ENCODE measurements at regions not wholly inside any gene's neighbourhood (a gene's known extent, or its start where the extent isn't known, plus 50 kb on each side); places are given as distances from the start of the nearest gene placed in this dataset.

- peaks cover 0 to 10% (median 0%) of the 10 kb centered on the region in 4 donors for H3K9me3 ChIP-seq
- 60 to 65% methylated on average over 10 of the region's 10 CpGs for WGBS, 2 donors
- H3K27me3 ChIP-seq = no peaks in the 10 kb centered on the region
- no peak for DNase-seq (ENCODE audit: low spot score in 2 of 2)
- H3K36me3 ChIP-seq = no peaks in the 10 kb centered on the region
- TF ChIP-seq, protein P1, sequence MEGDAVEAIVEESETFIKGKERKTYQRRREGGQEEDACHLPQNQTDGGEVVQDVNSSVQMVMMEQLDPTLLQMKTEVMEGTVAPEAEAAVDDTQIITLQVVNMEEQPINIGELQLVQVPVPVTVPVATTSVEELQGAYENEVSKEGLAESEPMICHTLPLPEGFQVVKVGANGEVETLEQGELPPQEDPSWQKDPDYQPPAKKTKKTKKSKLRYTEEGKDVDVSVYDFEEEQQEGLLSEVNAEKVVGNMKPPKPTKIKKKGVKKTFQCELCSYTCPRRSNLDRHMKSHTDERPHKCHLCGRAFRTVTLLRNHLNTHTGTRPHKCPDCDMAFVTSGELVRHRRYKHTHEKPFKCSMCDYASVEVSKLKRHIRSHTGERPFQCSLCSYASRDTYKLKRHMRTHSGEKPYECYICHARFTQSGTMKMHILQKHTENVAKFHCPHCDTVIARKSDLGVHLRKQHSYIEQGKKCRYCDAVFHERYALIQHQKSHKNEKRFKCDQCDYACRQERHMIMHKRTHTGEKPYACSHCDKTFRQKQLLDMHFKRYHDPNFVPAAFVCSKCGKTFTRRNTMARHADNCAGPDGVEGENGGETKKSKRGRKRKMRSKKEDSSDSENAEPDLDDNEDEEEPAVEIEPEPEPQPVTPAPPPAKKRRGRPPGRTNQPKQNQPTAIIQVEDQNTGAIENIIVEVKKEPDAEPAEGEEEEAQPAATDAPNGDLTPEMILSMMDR (IDR thresholded peaks at IDR 0.05) = no peak
- TF ChIP-seq POLR2A (IDR thresholded peaks at IDR 0.05) = no peak
- TF ChIP-seq EP300 (IDR thresholded peaks at IDR 0.05) = no peak
- H3K4me1 ChIP-seq = no peaks in the 10 kb centered on the region
- no peak overlapping the region for H3K27ac ChIP-seq
- no peak overlapping the region for H3K4me3 ChIP-seq
These were observed 59.8 kb upstream of the BCL11B start for GRCh38 chr14:99331811-99332210.

DNA sequence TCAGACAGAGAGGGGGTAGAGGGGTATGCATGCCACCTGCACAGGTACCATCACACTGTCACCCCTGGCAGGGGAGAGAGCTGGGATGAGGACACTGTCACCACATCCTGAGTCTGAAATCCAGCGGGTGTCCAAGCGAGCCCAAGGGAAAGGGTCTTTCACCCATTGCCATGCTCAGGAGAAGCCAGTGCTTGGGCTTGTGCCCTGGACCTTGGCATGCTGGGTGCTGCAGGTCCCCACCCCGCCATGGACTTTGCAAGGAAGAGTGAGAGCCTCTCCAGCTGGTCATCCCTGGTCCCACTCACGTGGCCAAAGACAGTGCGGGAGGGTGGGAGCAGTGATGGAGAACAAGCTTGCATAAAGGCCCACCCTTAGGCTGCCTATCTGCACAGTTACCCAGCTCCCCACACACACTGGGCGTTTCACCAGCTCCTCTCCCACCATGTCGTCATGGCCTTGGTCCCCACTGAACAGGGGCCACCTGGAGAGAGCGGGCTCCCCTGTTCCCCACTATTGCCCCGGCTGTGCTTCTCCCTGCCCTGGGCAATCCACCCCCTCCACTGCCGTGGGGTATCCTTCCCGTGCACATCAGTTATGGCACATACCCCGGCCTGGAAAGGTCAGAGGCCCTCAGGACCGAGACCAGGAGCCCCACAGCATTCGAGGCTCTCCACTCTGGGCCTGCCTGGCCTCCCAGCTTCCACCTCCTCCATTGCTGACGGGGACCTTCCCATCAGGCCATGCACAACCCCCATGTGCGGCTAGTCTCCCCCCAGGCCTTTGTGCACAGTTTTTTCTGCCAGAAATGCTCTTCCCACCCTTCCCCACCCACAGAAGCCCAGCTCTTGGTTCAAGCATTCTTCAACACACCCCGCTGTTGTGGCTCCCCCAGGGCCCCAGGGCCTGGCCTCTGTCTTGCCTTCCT lies 58.6 kb upstream of the BCL11B start:
- Histone ChIP-seq H3K9me3 (peaks cover 0 to 10% (median 0%) of the 10 kb centered on the region in 4 donors), H3K4me3 (no peak overlapping the region), H3K27ac (no peak overlapping the region), H3K4me1 (no peaks in the 10 kb centered on the region), H3K36me3 (no peaks in the 10 kb centered on the region), H3K27me3 (no peaks in the 10 kb centered on the region)
- WGBS, 2 donors = 72 to 73% methylated on average over 17 of the region's 17 CpGs
- no peak for DNase-seq (ENCODE audit: low spot score in 2 of 2)
- TF ChIP-seq EP300 (IDR thresholded peaks at IDR 0.05) = no peak
- TF ChIP-seq POLR2A (IDR thresholded peaks at IDR 0.05) = no peak
- TF ChIP-seq, protein P1 (IDR thresholded peaks at IDR 0.05) = no peak

DNA sequence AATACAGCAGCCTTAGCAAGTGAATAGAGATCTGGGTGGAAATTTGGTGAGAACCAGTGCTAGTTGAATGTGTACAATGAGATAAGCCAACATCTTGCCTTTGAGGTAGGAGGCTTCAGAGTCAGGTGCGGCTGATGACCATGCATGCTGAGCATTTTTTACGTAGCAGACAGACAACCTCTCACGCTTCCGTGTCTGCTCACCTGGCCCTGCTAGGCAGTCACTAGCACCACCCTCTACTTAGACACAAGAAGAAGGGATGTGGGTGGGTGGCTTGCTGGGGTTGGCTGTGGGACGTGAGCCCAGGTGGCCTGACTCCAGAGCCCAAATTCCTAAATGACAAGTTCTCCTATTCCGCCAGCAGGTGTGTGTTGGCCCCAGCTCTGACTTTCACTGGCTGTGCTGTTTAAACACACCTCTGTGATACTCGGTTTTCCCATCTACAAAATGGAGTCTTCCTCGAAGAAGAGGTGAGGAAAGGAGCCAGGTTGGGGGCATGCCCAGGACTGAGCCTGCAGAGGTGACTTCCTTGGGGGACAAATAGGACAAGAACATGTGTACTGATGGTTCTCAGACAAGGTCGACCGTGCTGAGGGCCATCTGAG lies 57.8 kb upstream of the BCL11B start:
- 75 to 84% methylated on average over 10 of the region's 10 CpGs for WGBS, 2 donors
- peaks cover 0 to 5% (median 0%) of the 10 kb centered on the region in 4 donors for H3K9me3 ChIP-seq

GRCh38 chr14:99327458-99328250 lies 55.7 kb upstream of the BCL11B start:
- no peaks in the 10 kb centered on the region for H3K4me1 ChIP-seq
- WGBS, 2 donors = 23 to 34% methylated on average over 14 of the region's 14 CpGs
- H3K36me3 ChIP-seq = no peaks in the 10 kb centered on the region
- H3K4me3 ChIP-seq = no peak overlapping the region
- no peaks in the 10 kb centered on the region for H3K9me3 ChIP-seq
- no peak for DNase-seq (ENCODE audit: low spot score in 2 of 2)
- H3K27me3 ChIP-seq = no peaks in the 10 kb centered on the region
- TF ChIP-seq, protein P1 (IDR thresholded peaks at IDR 0.05) = no peak
- TF ChIP-seq EP300 (IDR thresholded peaks at IDR 0.05) (no peak), POLR2A (IDR thresholded peaks at IDR 0.05) (no peak)
- H3K27ac ChIP-seq = no peak overlapping the region

More for the DNA sequence above, 57.8 kb upstream of the BCL11B start:
- DNase-seq (ENCODE audit: low spot score in 2 of 2) = no peak
- Histone ChIP-seq H3K27ac (no peak overlapping the region), H3K4me1 (no peaks in the 10 kb centered on the region), H3K4me3 (no peak overlapping the region), H3K36me3 (no peaks in the 10 kb centered on the region), H3K27me3 (no peaks in the 10 kb centered on the region)
- no peak for TF ChIP-seq EP300 (IDR thresholded peaks at IDR 0.05)
- TF ChIP-seq POLR2A (IDR thresholded peaks at IDR 0.05) = no peak
- TF ChIP-seq, protein P1 (IDR thresholded peaks at IDR 0.05) = no peak

Measured in tibial nerve (tissue), 4 donors.